ENCODE measurements at regions not wholly inside any gene's neighbourhood (a gene's known extent, or its start where the extent isn't known, plus 50 kb on each side); places are given as distances from the start of the nearest gene placed in this dataset.

DNA sequence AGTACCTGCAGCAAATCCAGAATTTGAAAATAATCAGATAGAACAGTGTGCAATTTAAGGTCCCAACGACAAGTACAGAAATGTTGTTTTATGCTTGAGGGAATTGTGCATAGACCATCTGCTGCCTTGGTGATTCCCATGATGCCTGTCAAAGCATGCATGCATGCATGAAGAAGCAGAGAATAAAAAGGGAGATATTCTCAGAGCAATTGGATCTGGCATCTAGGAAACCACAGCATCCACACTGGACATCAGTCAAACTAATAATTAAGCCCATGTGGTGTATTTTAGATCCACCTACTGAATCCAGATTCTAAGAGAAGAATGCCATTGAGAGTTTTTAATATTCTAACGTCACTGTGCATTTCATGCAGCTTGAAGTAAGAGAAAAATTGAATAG is 361.2 kb downstream of the FSIP2 start:
- WGBS: 91% methylated on average over 2 of the region's 2 CpGs
- no peaks in the 10 kb centered on the region for H3K27me3 ChIP-seq (ENCODE audit: control insufficient read depth in 4 of 4, insufficient read depth in 4 of 4, low read length in 3 of 4)
- no peak overlapping the region for H3K27ac ChIP-seq (ENCODE audit: low read depth in 1 of 2, low read length in 2 of 2)
- H3K9me3 ChIP-seq (ENCODE audit: control insufficient read depth in 4 of 4, low read length in 3 of 4): no peaks in the 10 kb centered on the region
- peaks cover 0 to 7% (median 3%) of the 10 kb centered on the region in 4 donors for H3K4me1 ChIP-seq (ENCODE audit: control insufficient read depth in 4 of 4, insufficient read depth in 4 of 4, low read length in 3 of 4)
- H3K4me3 ChIP-seq (ENCODE audit: low read depth in 1 of 3, low read length in 3 of 3): no peak overlapping the region
- H3K9ac ChIP-seq (ENCODE audit: low read depth in 1 of 2, low read length in 2 of 2): no peak overlapping the region
- no peak for DNase-seq (ENCODE audit: low spot score)
- H3K36me3 ChIP-seq (ENCODE audit: control insufficient read depth in 4 of 4, insufficient read depth in 3 of 4, low read depth in 1 of 4, low read length in 3 of 4): no peaks in the 10 kb centered on the region
- TF ChIP-seq YY1 (IDR thresholded peaks at IDR 0.05) (no peak), HNF4G (IDR thresholded peaks at IDR 0.05) (no peak), HNF4A (conservative IDR thresholded peaks at IDR 0.05) (no peak), FOXA2 (IDR thresholded peaks at IDR 0.05) (no peak), CTCF (IDR thresholded peaks at IDR 0.05; ENCODE audit: low read depth, low read length, missing input control) (no peak), FOXA1 (IDR thresholded peaks at IDR 0.05) (no peak), RXRA (IDR thresholded peaks at IDR 0.05) (no peak), NR2F2 (IDR thresholded peaks at IDR 0.05) (no peak)
- TF ChIP-seq, protein P1, sequence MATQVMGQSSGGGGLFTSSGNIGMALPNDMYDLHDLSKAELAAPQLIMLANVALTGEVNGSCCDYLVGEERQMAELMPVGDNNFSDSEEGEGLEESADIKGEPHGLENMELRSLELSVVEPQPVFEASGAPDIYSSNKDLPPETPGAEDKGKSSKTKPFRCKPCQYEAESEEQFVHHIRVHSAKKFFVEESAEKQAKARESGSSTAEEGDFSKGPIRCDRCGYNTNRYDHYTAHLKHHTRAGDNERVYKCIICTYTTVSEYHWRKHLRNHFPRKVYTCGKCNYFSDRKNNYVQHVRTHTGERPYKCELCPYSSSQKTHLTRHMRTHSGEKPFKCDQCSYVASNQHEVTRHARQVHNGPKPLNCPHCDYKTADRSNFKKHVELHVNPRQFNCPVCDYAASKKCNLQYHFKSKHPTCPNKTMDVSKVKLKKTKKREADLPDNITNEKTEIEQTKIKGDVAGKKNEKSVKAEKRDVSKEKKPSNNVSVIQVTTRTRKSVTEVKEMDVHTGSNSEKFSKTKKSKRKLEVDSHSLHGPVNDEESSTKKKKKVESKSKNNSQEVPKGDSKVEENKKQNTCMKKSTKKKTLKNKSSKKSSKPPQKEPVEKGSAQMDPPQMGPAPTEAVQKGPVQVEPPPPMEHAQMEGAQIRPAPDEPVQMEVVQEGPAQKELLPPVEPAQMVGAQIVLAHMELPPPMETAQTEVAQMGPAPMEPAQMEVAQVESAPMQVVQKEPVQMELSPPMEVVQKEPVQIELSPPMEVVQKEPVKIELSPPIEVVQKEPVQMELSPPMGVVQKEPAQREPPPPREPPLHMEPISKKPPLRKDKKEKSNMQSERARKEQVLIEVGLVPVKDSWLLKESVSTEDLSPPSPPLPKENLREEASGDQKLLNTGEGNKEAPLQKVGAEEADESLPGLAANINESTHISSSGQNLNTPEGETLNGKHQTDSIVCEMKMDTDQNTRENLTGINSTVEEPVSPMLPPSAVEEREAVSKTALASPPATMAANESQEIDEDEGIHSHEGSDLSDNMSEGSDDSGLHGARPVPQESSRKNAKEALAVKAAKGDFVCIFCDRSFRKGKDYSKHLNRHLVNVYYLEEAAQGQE (IDR thresholded peaks at IDR 0.05): no peak
- TF ChIP-seq, protein P2, sequence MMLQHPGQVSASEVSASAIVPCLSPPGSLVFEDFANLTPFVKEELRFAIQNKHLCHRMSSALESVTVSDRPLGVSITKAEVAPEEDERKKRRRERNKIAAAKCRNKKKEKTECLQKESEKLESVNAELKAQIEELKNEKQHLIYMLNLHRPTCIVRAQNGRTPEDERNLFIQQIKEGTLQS (IDR thresholded peaks at IDR 0.05): no peak
- TF ChIP-seq, protein P3, sequence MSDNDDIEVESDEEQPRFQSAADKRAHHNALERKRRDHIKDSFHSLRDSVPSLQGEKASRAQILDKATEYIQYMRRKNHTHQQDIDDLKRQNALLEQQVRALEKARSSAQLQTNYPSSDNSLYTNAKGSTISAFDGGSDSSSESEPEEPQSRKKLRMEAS (IDR thresholded peaks at IDR 0.05): no peak
- TF ChIP-seq, protein P4, sequence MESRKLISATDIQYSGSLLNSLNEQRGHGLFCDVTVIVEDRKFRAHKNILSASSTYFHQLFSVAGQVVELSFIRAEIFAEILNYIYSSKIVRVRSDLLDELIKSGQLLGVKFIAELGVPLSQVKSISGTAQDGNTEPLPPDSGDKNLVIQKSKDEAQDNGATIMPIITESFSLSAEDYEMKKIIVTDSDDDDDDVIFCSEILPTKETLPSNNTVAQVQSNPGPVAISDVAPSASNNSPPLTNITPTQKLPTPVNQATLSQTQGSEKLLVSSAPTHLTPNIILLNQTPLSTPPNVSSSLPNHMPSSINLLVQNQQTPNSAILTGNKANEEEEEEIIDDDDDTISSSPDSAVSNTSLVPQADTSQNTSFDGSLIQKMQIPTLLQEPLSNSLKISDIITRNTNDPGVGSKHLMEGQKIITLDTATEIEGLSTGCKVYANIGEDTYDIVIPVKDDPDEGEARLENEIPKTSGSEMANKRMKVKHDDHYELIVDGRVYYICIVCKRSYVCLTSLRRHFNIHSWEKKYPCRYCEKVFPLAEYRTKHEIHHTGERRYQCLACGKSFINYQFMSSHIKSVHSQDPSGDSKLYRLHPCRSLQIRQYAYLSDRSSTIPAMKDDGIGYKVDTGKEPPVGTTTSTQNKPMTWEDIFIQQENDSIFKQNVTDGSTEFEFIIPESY (IDR thresholded peaks at IDR 0.05): no peak

GRCh38 chr2:186100636-186101035 is 362.0 kb downstream of the FSIP2 start:
- H3K27me3 ChIP-seq (ENCODE audit: control insufficient read depth in 4 of 4, insufficient read depth in 4 of 4, low read length in 3 of 4): no peaks in the 10 kb centered on the region
- DNase-seq (ENCODE audit: low spot score): no peak
- no peaks in the 10 kb centered on the region for H3K9me3 ChIP-seq (ENCODE audit: control insufficient read depth in 4 of 4, low read length in 3 of 4)
- no peak overlapping the region for H3K4me3 ChIP-seq (ENCODE audit: low read depth in 1 of 3, low read length in 3 of 3)
- no peaks in the 10 kb centered on the region for H3K36me3 ChIP-seq (ENCODE audit: control insufficient read depth in 4 of 4, insufficient read depth in 3 of 4, low read depth in 1 of 4, low read length in 3 of 4)
- H3K27ac ChIP-seq (ENCODE audit: low read depth in 1 of 2, low read length in 2 of 2): no peak overlapping the region
- no peak overlapping the region for H3K9ac ChIP-seq (ENCODE audit: low read depth in 1 of 2, low read length in 2 of 2)
- peaks cover 0 to 7% (median 3%) of the 10 kb centered on the region in 4 donors for H3K4me1 ChIP-seq (ENCODE audit: control insufficient read depth in 4 of 4, insufficient read depth in 4 of 4, low read length in 3 of 4)
- TF ChIP-seq NR2F2 (IDR thresholded peaks at IDR 0.05) (no peak), JUND (IDR thresholded peaks at IDR 0.05) (no peak), FOXA1 (IDR thresholded peaks at IDR 0.05) (no peak), CTCF (IDR thresholded peaks at IDR 0.05; ENCODE audit: low read depth, low read length, missing input control) (no peak), YY1 (IDR thresholded peaks at IDR 0.05) (no peak), FOXA2 (IDR thresholded peaks at IDR 0.05) (no peak), HNF4A (conservative IDR thresholded peaks at IDR 0.05) (no peak), RXRA (IDR thresholded peaks at IDR 0.05) (no peak), HNF4G (IDR thresholded peaks at IDR 0.05) (no peak), SP1 (IDR thresholded peaks at IDR 0.05) (no peak)
- TF ChIP-seq, protein P3 (IDR thresholded peaks at IDR 0.05): no peak
- TF ChIP-seq, protein P4 (IDR thresholded peaks at IDR 0.05): no peak
- TF ChIP-seq, protein P1 (IDR thresholded peaks at IDR 0.05): no peak

Measured in liver (tissue), 8 donors.